KMS-11 (cell line): ENCODE measurements at regions not wholly inside any gene's neighbourhood (a gene's known extent, or its start where the extent isn't known, plus 50 kb on each side); places are given as distances from the start of the nearest gene placed in this dataset.

Experiments used
- H2AFZ ChIP-seq: fragments of 200-600 bp; sonication (generic); 2 replicates; pipeline ENCODE4 v1.6.1; 2016; ENCODE audit warnings: antibody characterized with exemption, mixed run types, low read depth
- H3K27ac ChIP-seq: fragments of 200-600 bp; sonication (generic); 2 replicates; pipeline ENCODE4 v1.6.1; 2016; ENCODE audit warnings: mild to moderate bottlenecking, mixed run types
- H3K27me3 ChIP-seq: fragments of 200-600 bp; sonication (generic); 2 replicates; pipeline ENCODE4 v1.6.1; 2017; ENCODE audit warnings: mild to moderate bottlenecking, low read depth, mixed run types, moderate library complexity; ENCODE audit not compliant: insufficient read depth
- H3K36me3 ChIP-seq: fragments of 200-600 bp; sonication (generic); 2 replicates; pipeline ENCODE4 v1.6.1; 2017; ENCODE audit warnings: mild to moderate bottlenecking, mixed run types; ENCODE audit not compliant: insufficient read depth
- H3K4me1 ChIP-seq: fragments of 200-600 bp; sonication (generic); 2 replicates; pipeline ENCODE4 v1.6.1; 2016; ENCODE audit warnings: mild to moderate bottlenecking, low read depth, mixed run types; ENCODE audit not compliant: poor library complexity, severe bottlenecking
- H3K4me2 ChIP-seq: fragments of 200-600 bp; sonication (generic); 2 replicates; pipeline ENCODE4 v1.7.0; 2016; ENCODE audit warnings: mild to moderate bottlenecking, mixed run types
- H3K4me3 ChIP-seq: fragments of 200-600 bp; sonication (generic); IDR thresholded peaks from 2 replicates; pipeline ENCODE4 v1.6.1; 2017; ENCODE audit warnings: low read depth, low read length, mixed read lengths; ENCODE audit not compliant: insufficient read depth
- H3K79me2 ChIP-seq: fragments of 200-600 bp; sonication (generic); 2 replicates; pipeline ENCODE4 v1.6.1; 2016; ENCODE audit warnings: low read depth, mixed run types; ENCODE audit not compliant: insufficient read depth
- H3K9ac ChIP-seq: fragments of 200-600 bp; sonication (generic); 2 replicates; pipeline ENCODE4 v1.6.1; 2016; ENCODE audit warnings: mild to moderate bottlenecking, mixed run types
- H4K20me1 ChIP-seq: fragments of 200-600 bp; sonication (generic); 2 replicates; pipeline ENCODE4 v1.6.1; 2016; ENCODE audit warnings: mild to moderate bottlenecking, mixed run types; ENCODE audit not compliant: insufficient read depth
- TF ChIP-seq, protein P1 (sequence below): fragments of 200-600 bp; sonication (generic); conservative IDR thresholded peaks from 2 replicates; pipeline ENCODE4 v1.6.1; 2017; ENCODE audit warnings: low read depth, mild to moderate bottlenecking, antibody characterized with exemption, low read length, moderate library complexity, mixed read lengths

DNA sequence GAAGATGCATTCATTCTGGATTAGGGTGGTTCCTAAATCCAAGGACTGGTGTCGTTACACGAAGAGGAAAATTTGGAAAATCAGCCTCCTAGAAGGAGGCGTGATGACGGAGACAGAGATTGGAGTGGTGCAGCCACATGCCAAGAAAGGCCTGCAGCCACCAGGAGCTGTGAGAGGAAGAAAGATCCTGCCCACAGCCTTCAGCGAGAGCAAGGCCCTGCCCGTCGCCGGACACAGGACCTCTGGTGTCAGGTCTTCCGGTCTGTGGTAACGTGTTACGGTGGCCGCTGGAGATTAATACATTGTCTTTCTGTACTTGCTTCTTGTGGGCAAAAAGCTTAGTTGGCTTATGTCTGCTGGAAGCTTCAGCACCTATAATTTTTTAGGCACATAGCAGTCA, 1045.8 kb downstream of the BRD1 start:
- Histone ChIP-seq H3K9ac (no peak overlapping the region), H3K4me2 (no peak overlapping the region), H3K36me3 (no peaks in the 10 kb centered on the region), H3K27ac (no peak overlapping the region), H3K79me2 (no peaks in the 10 kb centered on the region), H2AFZ (no peak overlapping the region), H3K4me1 (no peaks in the 10 kb centered on the region), H4K20me1 (no peaks in the 10 kb centered on the region), H3K4me3 (no peak overlapping the region), H3K27me3 (no peaks in the 10 kb centered on the region)
- TF ChIP-seq, protein P1, sequence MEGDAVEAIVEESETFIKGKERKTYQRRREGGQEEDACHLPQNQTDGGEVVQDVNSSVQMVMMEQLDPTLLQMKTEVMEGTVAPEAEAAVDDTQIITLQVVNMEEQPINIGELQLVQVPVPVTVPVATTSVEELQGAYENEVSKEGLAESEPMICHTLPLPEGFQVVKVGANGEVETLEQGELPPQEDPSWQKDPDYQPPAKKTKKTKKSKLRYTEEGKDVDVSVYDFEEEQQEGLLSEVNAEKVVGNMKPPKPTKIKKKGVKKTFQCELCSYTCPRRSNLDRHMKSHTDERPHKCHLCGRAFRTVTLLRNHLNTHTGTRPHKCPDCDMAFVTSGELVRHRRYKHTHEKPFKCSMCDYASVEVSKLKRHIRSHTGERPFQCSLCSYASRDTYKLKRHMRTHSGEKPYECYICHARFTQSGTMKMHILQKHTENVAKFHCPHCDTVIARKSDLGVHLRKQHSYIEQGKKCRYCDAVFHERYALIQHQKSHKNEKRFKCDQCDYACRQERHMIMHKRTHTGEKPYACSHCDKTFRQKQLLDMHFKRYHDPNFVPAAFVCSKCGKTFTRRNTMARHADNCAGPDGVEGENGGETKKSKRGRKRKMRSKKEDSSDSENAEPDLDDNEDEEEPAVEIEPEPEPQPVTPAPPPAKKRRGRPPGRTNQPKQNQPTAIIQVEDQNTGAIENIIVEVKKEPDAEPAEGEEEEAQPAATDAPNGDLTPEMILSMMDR = no peak

DNA sequence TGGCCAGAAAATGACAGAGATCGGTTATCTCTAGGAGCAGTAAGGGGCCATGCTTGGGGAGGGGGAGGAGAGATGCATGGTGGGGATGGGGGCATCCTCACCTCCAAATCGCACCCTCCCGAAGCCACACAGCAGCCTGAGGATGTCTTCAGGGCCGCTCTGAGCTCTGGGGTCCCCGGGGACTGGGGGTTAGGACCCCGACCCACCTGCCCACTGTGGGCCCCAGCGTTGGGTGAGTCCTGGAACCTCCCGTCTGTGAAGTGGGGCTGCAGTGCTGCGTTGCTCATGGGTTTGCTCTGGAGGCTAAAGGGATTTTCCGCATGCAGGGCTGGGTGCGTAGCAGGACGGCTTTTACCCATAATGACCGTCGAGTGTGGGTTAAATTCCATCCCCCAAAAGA, 1046.3 kb downstream of the BRD1 start:
- Histone ChIP-seq H2AFZ (no peak overlapping the region), H3K4me1 (no peaks in the 10 kb centered on the region), H3K4me3 (no peak overlapping the region), H3K4me2 (no peak overlapping the region), H3K27me3 (no peaks in the 10 kb centered on the region), H3K36me3 (no peaks in the 10 kb centered on the region), H4K20me1 (no peaks in the 10 kb centered on the region), H3K9ac (no peak overlapping the region), H3K27ac (no peak overlapping the region), H3K79me2 (no peaks in the 10 kb centered on the region)
- TF ChIP-seq, protein P1 = no peak

- Histone ChIP-seq H3K4me2 (no peak overlapping the region), H3K4me1 (no peaks in the 10 kb centered on the region), H2AFZ (no peak overlapping the region), H3K79me2 (no peaks in the 10 kb centered on the region), H3K27me3 (no peaks in the 10 kb centered on the region), H3K27ac (no peak overlapping the region), H3K36me3 (no peaks in the 10 kb centered on the region), H3K9ac (no peak overlapping the region), H3K4me3 (no peak overlapping the region), H4K20me1 (no peaks in the 10 kb centered on the region)
- TF ChIP-seq, protein P1 = no peak
Observed at GRCh38 chr22:48780597-48781277, 1046.9 kb downstream of the BRD1 start.

- Histone ChIP-seq H3K9ac (no peak overlapping the region), H3K27me3 (no peaks in the 10 kb centered on the region), H3K27ac (no peak overlapping the region), H2AFZ (no peak overlapping the region), H3K36me3 (no peaks in the 10 kb centered on the region), H3K79me2 (no peaks in the 10 kb centered on the region), H4K20me1 (no peaks in the 10 kb centered on the region), H3K4me2 (no peak overlapping the region), H3K4me1 (no peaks in the 10 kb centered on the region), H3K4me3 (no peak overlapping the region)
- TF ChIP-seq, protein P1 = no peak
Observed at GRCh38 chr22:48779661-48780596, 1047.7 kb downstream of the BRD1 start.
